Osteoblast (primary cell): ENCODE measurements at regions not wholly inside any gene's neighbourhood (a gene's known extent, or its start where the extent isn't known, plus 50 kb on each side); places are given as distances from the start of the nearest gene placed in this dataset.

Experiments used
- DNase-seq: peaks from one replicate; pipeline ENCODE4 v3.0.0; 2011; ENCODE audit warnings: low spot score, mixed read lengths; ENCODE audit not compliant: insufficient read length; ENCODE audit errors: missing footprints
- H2AFZ ChIP-seq: 2 replicates; pipeline ENCODE4 v1.6.0; 2011; ENCODE audit warnings: mild to moderate bottlenecking, low read length
- H3K27ac ChIP-seq: 2 replicates; pipeline ENCODE4 v1.5.1; 2011; ENCODE audit warnings: mild to moderate bottlenecking, low read depth, low read length, moderate library complexity
- H3K27me3 ChIP-seq: 2 replicates; pipeline ENCODE4 v1.6.0; 2012; ENCODE audit warnings: mild to moderate bottlenecking, control low read depth, inconsistent platforms, low read length, moderate library complexity; ENCODE audit not compliant: insufficient read depth
- H3K36me3 ChIP-seq: 2 replicates; pipeline ENCODE4 v1.5.1; 2011; ENCODE audit warnings: mild to moderate bottlenecking, low read length, control low read depth, moderate library complexity; ENCODE audit not compliant: insufficient read depth
- H3K4me1 ChIP-seq: 2 replicates; pipeline ENCODE4 v1.5.1; 2011; ENCODE audit warnings: mild to moderate bottlenecking, low read length, control low read depth, moderate library complexity; ENCODE audit not compliant: insufficient read depth
- H3K4me2 ChIP-seq: 2 replicates; pipeline ENCODE4 v1.6.0; 2011; ENCODE audit warnings: mild to moderate bottlenecking, low read length; ENCODE audit not compliant: insufficient read depth
- H3K4me3 ChIP-seq: fragments of 200-600 bp; sonication (generic); 3 replicates; pipeline ENCODE4 v1.5.1; 2012; ENCODE audit warnings: mild to moderate bottlenecking, low read length, inconsistent platforms; ENCODE audit not compliant: insufficient read depth
- H3K79me2 ChIP-seq: 2 replicates; pipeline ENCODE4 v1.6.0; 2012; ENCODE audit warnings: mild to moderate bottlenecking, low read length, control low read depth, inconsistent platforms; ENCODE audit not compliant: insufficient read depth
- H3K9me3 ChIP-seq: 2 replicates; pipeline ENCODE4 v1.5.1; 2011; ENCODE audit warnings: low read depth, low read length, control low read depth
- H4K20me1 ChIP-seq: 2 replicates; pipeline ENCODE4 v1.6.0; 2012; ENCODE audit warnings: mild to moderate bottlenecking, low read length, control low read depth; ENCODE audit not compliant: insufficient read depth
- CTCF ChIP-seq: IDR thresholded peaks from 2 replicates; pipeline ENCODE4 v1.5.1; 2011; ENCODE audit warnings: mild to moderate bottlenecking, low read depth, low read length, moderate library complexity; ENCODE audit errors: extremely low read depth

DNA sequence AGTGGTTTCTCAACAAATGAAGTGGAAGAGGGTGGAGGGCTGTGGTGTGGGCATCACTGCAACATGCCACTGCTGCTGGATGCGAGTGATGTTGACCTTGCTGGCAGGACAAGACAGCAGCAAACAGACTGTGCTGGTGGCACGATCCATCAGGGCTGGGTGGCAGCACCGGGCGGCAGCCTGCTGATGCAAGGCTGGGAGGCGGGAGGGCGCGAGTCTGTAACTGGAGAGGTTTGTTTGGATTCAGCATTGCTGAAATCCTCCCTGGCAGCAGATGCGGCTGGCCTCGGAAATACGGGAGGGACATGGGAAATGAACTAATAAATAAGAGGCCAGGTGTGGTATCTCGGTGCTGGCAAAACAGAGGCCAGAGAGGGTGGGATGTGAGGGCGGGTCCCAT lies 224.2 kb downstream of the ENGASE start:
- Histone ChIP-seq H3K27ac (no peak overlapping the region), H3K27me3 (peaks cover 4% of the 10 kb centered on the region), H3K4me3 (no peak overlapping the region), H2AFZ (no peak overlapping the region), H3K4me1 (no peaks in the 10 kb centered on the region), H3K36me3 (no peaks in the 10 kb centered on the region), H3K79me2 (no peaks in the 10 kb centered on the region), H4K20me1 (no peaks in the 10 kb centered on the region), H3K4me2 (no peak overlapping the region), H3K9me3 (no peaks in the 10 kb centered on the region)
- TF ChIP-seq CTCF, result no peak
- no peak for DNase-seq

GRCh38 chr17:79296243-79296642 lies 221.6 kb downstream of the ENGASE start:
- no peak overlapping the region for H2AFZ ChIP-seq
- peak; percentile 39 for DNase-seq
- H3K4me2 ChIP-seq, result no peak overlapping the region
- H3K36me3 ChIP-seq, result no peaks in the 10 kb centered on the region
- TF ChIP-seq CTCF, result no peak
- H3K4me3 ChIP-seq, result no peak overlapping the region
- H3K27me3 ChIP-seq, result peaks cover 4% of the 10 kb centered on the region
- no peaks in the 10 kb centered on the region for H3K9me3 ChIP-seq
- H3K79me2 ChIP-seq, result no peaks in the 10 kb centered on the region
- no peak overlapping the region for H3K27ac ChIP-seq
- H4K20me1 ChIP-seq, result no peaks in the 10 kb centered on the region
- no peaks in the 10 kb centered on the region for H3K4me1 ChIP-seq

DNA sequence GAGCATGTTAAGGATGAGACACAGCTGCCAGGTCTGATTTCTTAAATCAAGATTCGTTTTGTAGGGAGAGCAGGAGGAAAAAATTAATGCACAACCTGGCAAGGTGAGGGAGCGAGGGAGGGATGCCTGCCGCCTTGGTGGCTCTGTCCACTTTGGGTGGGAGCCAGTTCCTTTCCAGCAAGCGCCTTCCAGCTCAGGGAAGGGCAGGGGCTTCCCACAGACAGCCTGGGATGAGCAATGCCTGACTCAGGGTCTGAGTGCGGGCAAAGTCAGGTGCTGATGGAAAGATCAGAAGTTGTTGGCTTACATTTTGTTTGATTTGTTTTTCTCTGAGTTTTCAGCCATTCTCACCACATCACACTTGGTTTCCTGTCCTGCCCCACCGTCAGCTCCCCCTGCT lies 220.7 kb downstream of the ENGASE start:
- H3K4me1 ChIP-seq, result no peaks in the 10 kb centered on the region
- H2AFZ ChIP-seq, result no peak overlapping the region
- peaks cover 4% of the 10 kb centered on the region for H3K27me3 ChIP-seq
- H3K4me2 ChIP-seq, result no peak overlapping the region
- no peaks in the 10 kb centered on the region for H3K9me3 ChIP-seq
- DNase-seq, result peak; percentile 54
- H3K79me2 ChIP-seq, result no peaks in the 10 kb centered on the region
- no peak for TF ChIP-seq CTCF
- H3K27ac ChIP-seq, result no peak overlapping the region
- H3K4me3 ChIP-seq, result no peak overlapping the region
- no peaks in the 10 kb centered on the region for H4K20me1 ChIP-seq
- no peaks in the 10 kb centered on the region for H3K36me3 ChIP-seq

DNA sequence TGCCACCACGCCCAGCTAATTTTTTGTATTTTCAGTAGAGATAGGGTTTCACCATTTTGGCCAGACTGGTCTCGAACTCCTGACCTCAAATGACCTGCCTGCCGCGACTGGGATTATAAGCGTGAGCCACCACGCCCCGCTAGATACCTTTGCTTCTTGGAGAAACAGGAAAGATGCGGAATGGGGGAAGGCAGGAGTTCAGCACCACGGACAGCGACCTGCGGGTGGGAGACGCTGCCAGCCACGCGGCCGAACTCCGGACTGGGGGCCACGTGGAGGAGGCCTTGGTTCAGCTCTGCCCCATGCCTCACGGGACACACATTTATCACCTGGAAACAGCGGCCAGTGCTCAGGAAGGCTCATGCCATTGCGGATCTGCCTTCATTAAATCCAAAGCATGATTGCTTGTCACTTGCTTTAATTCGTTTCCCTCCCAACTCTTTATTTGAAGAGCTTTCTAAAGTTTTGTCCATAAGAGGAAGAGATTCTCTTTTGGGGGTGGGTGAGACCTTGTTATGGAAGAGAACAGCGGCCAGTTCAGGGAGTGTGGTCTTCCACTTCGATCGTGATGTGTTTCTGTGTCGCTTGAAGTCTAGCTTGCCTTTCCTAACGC lies 219.9 kb downstream of the ENGASE start:
- TF ChIP-seq CTCF, result no peak
- Histone ChIP-seq H4K20me1 (no peaks in the 10 kb centered on the region), H3K27me3 (peaks cover 4% of the 10 kb centered on the region), H3K79me2 (no peaks in the 10 kb centered on the region), H2AFZ (no peak overlapping the region), H3K4me3 (no peak overlapping the region), H3K36me3 (no peaks in the 10 kb centered on the region), H3K9me3 (no peaks in the 10 kb centered on the region), H3K4me1 (no peaks in the 10 kb centered on the region), H3K27ac (no peak overlapping the region), H3K4me2 (no peak overlapping the region)
- DNase-seq, result peak; percentile 81
